Uterus (tissue), 2 donors: ENCODE measurements at regions not wholly inside any gene's neighbourhood (a gene's known extent, or its start where the extent isn't known, plus 50 kb on each side); places are given as distances from the start of the nearest gene placed in this dataset.

Source experiments
- CTCF ChIP-seq, 4 experiments: fragments of 200-600 bp in 2 of 4; fragments of 450-650 bp in 2 of 4; sonication (generic) in 2 of 4; IDR thresholded peaks; one replicate each; pipeline ENCODE4 v1.5.1; 2016 to 2019; ENCODE audit warnings: antibody characterized with exemption in 4 of 4, mild to moderate bottlenecking in 2 of 4, moderate library complexity in 1 of 4
- POLR2A ChIP-seq, 2 donors: fragments of 450-650 bp; IDR thresholded peaks; one replicate each; pipeline ENCODE4 v1.6.1; 2016; ENCODE audit warnings: antibody characterized with exemption in 2 of 2, mild to moderate bottlenecking in 1 of 2, moderate library complexity in 1 of 2

- TF ChIP-seq CTCF (IDR thresholded peaks at IDR 0.05) (no peak), POLR2A (IDR thresholded peaks at IDR 0.05) (no peak)
These were observed 177.3 kb upstream of the ETV3 start for GRCh38 chr1:157315544-157315943.
